ENCODE measurements at regions not wholly inside any gene's neighbourhood (a gene's known extent, or its start where the extent isn't known, plus 50 kb on each side); places are given as distances from the start of the nearest gene placed in this dataset.

DNA sequence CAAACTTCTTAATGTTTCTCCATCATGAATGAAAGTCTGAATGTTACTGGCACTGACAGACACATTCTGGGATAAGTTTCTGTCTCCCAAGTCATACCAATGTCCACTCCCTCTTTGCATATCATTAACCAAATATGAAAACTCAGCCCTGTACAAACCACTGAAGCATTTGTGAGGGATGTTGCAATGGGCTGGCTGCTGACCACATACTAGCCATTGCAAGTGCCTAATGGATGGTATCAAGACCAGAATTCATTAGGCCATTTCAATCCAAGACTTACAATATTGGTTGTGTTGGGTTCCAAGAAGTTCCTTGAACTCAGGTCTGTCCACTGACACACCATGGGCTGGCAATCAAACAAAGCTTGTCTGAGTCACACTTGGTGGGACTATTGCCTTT lies 73.8 kb downstream of the CBLN2 start:
- no peak for TF ChIP-seq SIN3A (IDR thresholded peaks at IDR 0.05; ENCODE audit: borderline replicate concordance, insufficient read depth, low read length)

DNA sequence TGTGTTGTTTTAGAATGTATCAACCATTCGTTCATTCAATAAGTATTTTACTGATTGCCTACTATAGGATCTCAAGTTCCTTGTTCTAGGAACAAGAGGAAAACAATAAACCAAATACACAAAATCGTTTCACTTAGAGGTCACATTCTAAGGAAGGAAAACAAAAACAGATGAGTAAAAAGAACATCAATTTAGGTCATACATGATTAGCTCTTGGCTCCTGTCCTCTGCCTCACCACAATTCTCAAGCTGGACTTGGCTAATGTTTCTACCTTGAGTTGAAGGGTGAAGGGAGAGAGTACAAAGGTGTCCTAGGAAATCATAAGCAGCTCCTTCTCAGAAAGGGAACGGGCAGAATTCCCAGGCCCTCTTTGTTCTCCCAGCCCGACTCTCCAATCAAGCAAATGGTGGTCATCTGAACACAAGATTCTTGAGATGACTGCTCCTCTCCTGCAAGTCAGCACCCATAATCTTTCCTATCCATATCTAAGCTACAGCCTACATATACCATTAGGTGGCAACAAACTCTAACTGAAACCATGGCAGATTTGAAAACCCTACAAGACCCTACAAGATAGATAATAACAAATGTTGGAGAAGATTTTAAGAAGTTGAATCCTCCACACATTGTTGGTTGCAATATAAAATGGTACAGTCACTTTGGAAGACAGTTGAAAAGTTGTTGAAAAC lies 76.0 kb downstream of the CBLN2 start:
- no peak for TF ChIP-seq TAF1 (IDR thresholded peaks at IDR 0.05; ENCODE audit: borderline replicate concordance, insufficient read depth, low read length)
- TF ChIP-seq, protein P1, sequence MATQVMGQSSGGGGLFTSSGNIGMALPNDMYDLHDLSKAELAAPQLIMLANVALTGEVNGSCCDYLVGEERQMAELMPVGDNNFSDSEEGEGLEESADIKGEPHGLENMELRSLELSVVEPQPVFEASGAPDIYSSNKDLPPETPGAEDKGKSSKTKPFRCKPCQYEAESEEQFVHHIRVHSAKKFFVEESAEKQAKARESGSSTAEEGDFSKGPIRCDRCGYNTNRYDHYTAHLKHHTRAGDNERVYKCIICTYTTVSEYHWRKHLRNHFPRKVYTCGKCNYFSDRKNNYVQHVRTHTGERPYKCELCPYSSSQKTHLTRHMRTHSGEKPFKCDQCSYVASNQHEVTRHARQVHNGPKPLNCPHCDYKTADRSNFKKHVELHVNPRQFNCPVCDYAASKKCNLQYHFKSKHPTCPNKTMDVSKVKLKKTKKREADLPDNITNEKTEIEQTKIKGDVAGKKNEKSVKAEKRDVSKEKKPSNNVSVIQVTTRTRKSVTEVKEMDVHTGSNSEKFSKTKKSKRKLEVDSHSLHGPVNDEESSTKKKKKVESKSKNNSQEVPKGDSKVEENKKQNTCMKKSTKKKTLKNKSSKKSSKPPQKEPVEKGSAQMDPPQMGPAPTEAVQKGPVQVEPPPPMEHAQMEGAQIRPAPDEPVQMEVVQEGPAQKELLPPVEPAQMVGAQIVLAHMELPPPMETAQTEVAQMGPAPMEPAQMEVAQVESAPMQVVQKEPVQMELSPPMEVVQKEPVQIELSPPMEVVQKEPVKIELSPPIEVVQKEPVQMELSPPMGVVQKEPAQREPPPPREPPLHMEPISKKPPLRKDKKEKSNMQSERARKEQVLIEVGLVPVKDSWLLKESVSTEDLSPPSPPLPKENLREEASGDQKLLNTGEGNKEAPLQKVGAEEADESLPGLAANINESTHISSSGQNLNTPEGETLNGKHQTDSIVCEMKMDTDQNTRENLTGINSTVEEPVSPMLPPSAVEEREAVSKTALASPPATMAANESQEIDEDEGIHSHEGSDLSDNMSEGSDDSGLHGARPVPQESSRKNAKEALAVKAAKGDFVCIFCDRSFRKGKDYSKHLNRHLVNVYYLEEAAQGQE (IDR thresholded peaks at IDR 0.05; ENCODE audit: insufficient read depth in 1 of 2, low read depth in 2 of 2, low read length in 2 of 2): no peak

DNA sequence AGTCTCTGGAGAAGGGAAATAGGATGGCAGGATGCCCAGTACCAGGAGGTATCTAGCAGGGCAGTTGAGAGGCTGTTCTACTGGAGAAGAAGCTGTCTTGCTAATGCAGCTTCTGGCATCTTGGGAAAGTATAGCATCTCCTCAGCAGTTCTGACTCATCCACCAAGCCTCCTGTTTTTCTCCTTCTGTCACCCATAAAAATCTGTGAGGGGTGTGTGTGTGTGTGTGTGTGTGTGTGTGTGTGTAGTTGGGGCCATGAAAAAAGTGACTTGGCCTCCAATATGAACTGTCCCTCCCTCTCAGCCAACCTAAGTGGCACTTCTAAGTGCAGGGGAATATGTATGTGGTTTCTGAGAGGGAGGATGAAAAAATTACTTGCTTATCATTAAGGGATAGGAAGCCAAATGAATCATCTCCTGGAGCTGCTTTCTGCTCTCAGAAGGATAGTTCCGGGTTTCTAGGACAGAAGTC lies 83.9 kb downstream of the CBLN2 start:
- TF ChIP-seq POLR2AphosphoS5 (IDR thresholded peaks at IDR 0.05; ENCODE audit: low read depth, low read length): no peak
- no peak for TF ChIP-seq SIN3A (IDR thresholded peaks at IDR 0.05; ENCODE audit: borderline replicate concordance, insufficient read depth, low read length)
- TF ChIP-seq, protein P1 (IDR thresholded peaks at IDR 0.05; ENCODE audit: insufficient read depth in 1 of 2, low read depth in 2 of 2, low read length in 2 of 2): no peak
- no peak for TF ChIP-seq TAF1 (IDR thresholded peaks at IDR 0.05; ENCODE audit: borderline replicate concordance, insufficient read depth, low read length)
- no peak for TF ChIP-seq FOXP2 (optimal IDR thresholded peaks at IDR 0.05; ENCODE audit: borderline replicate concordance, extremely low read depth, extremely low read length, insufficient read depth)

DNA sequence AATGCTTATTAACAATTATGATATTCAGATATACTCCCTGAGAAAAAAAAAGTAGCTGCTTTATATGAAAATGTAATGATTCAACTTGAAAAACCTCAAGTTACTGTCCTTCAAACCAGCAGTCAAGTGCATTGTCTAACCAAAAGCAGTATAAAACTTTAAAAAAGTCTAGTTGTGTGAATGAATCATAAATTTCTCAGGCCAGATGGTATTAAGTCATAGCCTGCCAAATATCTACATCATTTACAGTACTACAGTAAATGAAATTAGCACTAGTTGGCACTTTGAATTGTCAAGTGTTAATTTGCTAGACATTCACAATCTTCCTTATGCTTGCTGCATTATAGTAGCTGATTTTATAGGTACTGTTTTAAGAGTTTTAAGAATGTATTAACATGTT lies 85.9 kb downstream of the CBLN2 start:
- TF ChIP-seq FOXP2 (optimal IDR thresholded peaks at IDR 0.05; ENCODE audit: borderline replicate concordance, extremely low read depth, extremely low read length, insufficient read depth): no peak
- no peak for TF ChIP-seq TAF1 (IDR thresholded peaks at IDR 0.05; ENCODE audit: borderline replicate concordance, insufficient read depth, low read length)
- no peak for TF ChIP-seq POLR2AphosphoS5 (IDR thresholded peaks at IDR 0.05; ENCODE audit: low read depth, low read length)
- TF ChIP-seq, protein P1 (IDR thresholded peaks at IDR 0.05; ENCODE audit: insufficient read depth in 1 of 2, low read depth in 2 of 2, low read length in 2 of 2): no peak
- no peak for TF ChIP-seq SIN3A (IDR thresholded peaks at IDR 0.05; ENCODE audit: borderline replicate concordance, insufficient read depth, low read length)

DNA sequence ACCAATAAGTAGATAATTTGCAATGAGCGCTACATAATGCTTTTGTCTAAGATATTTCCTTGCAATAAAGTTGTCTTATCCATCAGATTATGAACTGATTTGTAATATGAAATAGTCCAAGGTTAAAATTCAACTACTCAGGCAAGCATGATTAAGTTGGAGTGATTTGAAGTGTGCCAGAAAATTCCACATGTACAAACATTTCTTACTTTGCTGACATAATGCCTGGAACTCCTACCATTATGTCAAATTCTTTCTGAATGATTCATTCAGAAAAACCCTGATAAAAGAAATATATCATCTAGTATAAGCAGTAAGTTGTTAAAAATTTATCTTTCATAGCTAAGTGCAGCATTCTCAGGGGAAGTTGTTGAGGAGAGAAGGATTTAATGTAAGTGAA lies 87.3 kb downstream of the CBLN2 start:
- TF ChIP-seq POLR2AphosphoS5 (IDR thresholded peaks at IDR 0.05; ENCODE audit: low read depth, low read length) (no peak), SIN3A (IDR thresholded peaks at IDR 0.05; ENCODE audit: borderline replicate concordance, insufficient read depth, low read length) (no peak), TAF1 (IDR thresholded peaks at IDR 0.05; ENCODE audit: borderline replicate concordance, insufficient read depth, low read length) (no peak), FOXP2 (optimal IDR thresholded peaks at IDR 0.05; ENCODE audit: borderline replicate concordance, extremely low read depth, extremely low read length, insufficient read depth) (no peak)
- TF ChIP-seq, protein P1 (IDR thresholded peaks at IDR 0.05; ENCODE audit: insufficient read depth in 1 of 2, low read depth in 2 of 2, low read length in 2 of 2): no peak

Data from PFSK-1 (cell line).